ENCODE measurements at regions not wholly inside any gene's neighbourhood (a gene's known extent, or its start where the extent isn't known, plus 50 kb on each side); places are given as distances from the start of the nearest gene placed in this dataset.

GRCh38 chr18:27887287-27887686 lies 289.6 kb downstream of the CDH2 start:
- intact Hi-C loops (cut with micrococcal nuclease; ENCODE audit: unreplicated experiment), result no loop called here
- Histone ChIP-seq H3K27me3 (ENCODE audit: insufficient read depth, low read depth) (no peaks in the 10 kb centered on the region), H3K9me3 (ENCODE audit: insufficient read depth, low read depth) (no peaks in the 10 kb centered on the region), H3K4me3 (no peak overlapping the region), H3K4me2 (no peak overlapping the region), H4K20me1 (ENCODE audit: insufficient read depth) (no peaks in the 10 kb centered on the region), H2AFZ (no peak overlapping the region), H3F3A (ENCODE audit: insufficient read depth, low read depth) (no peaks in the 10 kb centered on the region), H3K36me3 (ENCODE audit: low read depth) (no peaks in the 10 kb centered on the region), H3K27ac (no peak overlapping the region), H3K9me2 (ENCODE audit: insufficient read depth) (no peaks in the 10 kb centered on the region), H3K79me2 (ENCODE audit: low read depth) (no peaks in the 10 kb centered on the region), H3K4me1 (replicated peaks; ENCODE audit: insufficient read depth) (no peaks in the 10 kb centered on the region)
- POLR2A ChIA-PET (ENCODE audit: unreplicated experiment), result no interaction called here
- DNase-seq, result no peak
- CTCF ChIA-PET, result no interaction called here
- no peak for TF ChIP-seq CTCF (conservative IDR thresholded peaks at IDR 0.05)
- no peak for TF ChIP-seq EZH2 (IDR thresholded peaks at IDR 0.05; ENCODE audit: low read depth)
- BruUV-seq (replicated peaks), result no TSS peak

GRCh38 chr18:27879540-27879939 lies 297.4 kb downstream of the CDH2 start:
- Histone ChIP-seq H2AFZ (no peak overlapping the region), H3K4me2 (no peak overlapping the region), H3K4me3 (no peak overlapping the region), H3K4me1 (replicated peaks; ENCODE audit: insufficient read depth) (no peaks in the 10 kb centered on the region), H3K9me2 (ENCODE audit: insufficient read depth) (no peaks in the 10 kb centered on the region), H3K36me3 (ENCODE audit: low read depth) (no peaks in the 10 kb centered on the region), H3K9me3 (ENCODE audit: insufficient read depth, low read depth) (no peaks in the 10 kb centered on the region), H3K79me2 (ENCODE audit: low read depth) (no peaks in the 10 kb centered on the region), H3K27me3 (ENCODE audit: insufficient read depth, low read depth) (no peaks in the 10 kb centered on the region), H3F3A (ENCODE audit: insufficient read depth, low read depth) (no peaks in the 10 kb centered on the region), H4K20me1 (ENCODE audit: insufficient read depth) (no peaks in the 10 kb centered on the region), H3K27ac (no peak overlapping the region)
- no TSS peak for BruUV-seq (replicated peaks)
- TF ChIP-seq CTCF (conservative IDR thresholded peaks at IDR 0.05), result no peak
- no peak for TF ChIP-seq EZH2 (IDR thresholded peaks at IDR 0.05; ENCODE audit: low read depth)
- ChIA-PET POLR2A (ENCODE audit: unreplicated experiment) (no interaction called here), CTCF (no interaction called here)
- intact Hi-C loops (cut with micrococcal nuclease; ENCODE audit: unreplicated experiment), result no loop called here
- no peak for DNase-seq

GRCh38 chr18:27871726-27872125 lies 305.2 kb downstream of the CDH2 start:
- H4K20me1 ChIP-seq (ENCODE audit: insufficient read depth), result no peaks in the 10 kb centered on the region
- ChIA-PET CTCF (no interaction called here), POLR2A (ENCODE audit: unreplicated experiment) (no interaction called here)
- no peak overlapping the region for H3K4me2 ChIP-seq
- H2AFZ ChIP-seq, result no peak overlapping the region
- H3K27ac ChIP-seq, result no peak overlapping the region
- no peaks in the 10 kb centered on the region for H3K36me3 ChIP-seq (ENCODE audit: low read depth)
- H3K79me2 ChIP-seq (ENCODE audit: low read depth), result no peaks in the 10 kb centered on the region
- intact Hi-C loops (cut with micrococcal nuclease; ENCODE audit: unreplicated experiment), result no loop called here
- no peaks in the 10 kb centered on the region for H3F3A ChIP-seq (ENCODE audit: insufficient read depth, low read depth)
- no peak overlapping the region for H3K4me3 ChIP-seq
- DNase-seq, result no peak
- no peaks in the 10 kb centered on the region for H3K9me3 ChIP-seq (ENCODE audit: insufficient read depth, low read depth)
- TF ChIP-seq EZH2 (IDR thresholded peaks at IDR 0.05; ENCODE audit: low read depth) (no peak), CTCF (conservative IDR thresholded peaks at IDR 0.05) (no peak)
- no peaks in the 10 kb centered on the region for H3K9me2 ChIP-seq (ENCODE audit: insufficient read depth)
- H3K4me1 ChIP-seq (replicated peaks; ENCODE audit: insufficient read depth), result no peaks in the 10 kb centered on the region
- H3K27me3 ChIP-seq (ENCODE audit: insufficient read depth, low read depth), result no peaks in the 10 kb centered on the region
- BruUV-seq (replicated peaks), result no TSS peak

Measured in PC-9 (cell line).